ENCODE measurements at regions not wholly inside any gene's neighbourhood (a gene's known extent, or its start where the extent isn't known, plus 50 kb on each side); places are given as distances from the start of the nearest gene placed in this dataset.

- no peak for DNase-seq
Observed at GRCh38 chr7:52980129-52980528, 55.3 kb upstream of the POM121L12 start.

DNA sequence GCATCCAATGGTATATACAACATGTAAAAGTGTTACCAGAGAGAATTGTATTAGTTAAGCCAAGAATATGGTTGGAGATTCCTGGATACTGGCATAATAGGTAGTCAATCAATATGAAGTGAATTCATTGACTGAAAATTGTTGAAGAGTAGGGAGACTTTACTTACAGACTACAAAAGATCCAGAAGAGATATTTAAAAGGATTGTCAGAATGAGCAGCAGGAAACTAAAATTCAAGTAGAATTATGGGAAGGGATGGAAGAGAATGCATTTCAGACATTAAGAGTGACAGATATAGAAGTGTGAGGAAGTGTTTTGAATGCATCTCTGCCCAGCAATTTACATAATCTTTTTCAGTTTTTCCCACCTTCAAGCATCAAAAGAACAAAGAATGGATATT lies 62.3 kb upstream of the POM121L12 start:
- DNase-seq: no peak

DNA sequence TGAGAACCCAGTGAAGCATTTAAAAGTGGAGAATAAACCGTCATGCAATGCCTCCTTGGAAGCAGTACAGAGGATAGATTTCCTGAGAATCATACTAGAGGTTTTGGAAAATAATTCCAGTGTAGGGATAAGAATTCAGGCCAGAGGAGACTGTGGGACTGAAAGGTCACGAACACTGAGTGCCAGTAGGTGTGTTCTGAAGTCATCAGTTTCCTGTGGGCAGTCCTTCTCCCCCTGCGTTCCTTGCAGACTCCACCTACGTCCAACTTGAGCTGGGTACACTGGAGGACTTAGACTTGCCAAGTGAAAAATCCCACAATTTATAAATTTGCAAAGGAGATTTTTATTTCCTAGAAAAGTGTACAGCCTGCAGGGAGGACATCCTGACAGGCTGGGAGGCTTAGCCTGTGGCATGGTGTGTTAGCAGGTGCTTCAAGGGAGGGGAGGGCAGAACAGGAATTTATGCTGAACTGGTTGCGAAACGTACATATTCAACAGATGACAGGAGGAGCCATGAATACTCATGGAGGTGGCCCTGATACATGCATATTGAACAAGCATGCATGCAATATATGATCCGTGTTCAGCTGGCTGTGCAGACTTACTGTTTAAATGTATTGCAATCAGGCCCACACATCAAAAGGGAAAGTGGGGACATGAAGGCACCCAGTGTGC lies 72.9 kb upstream of the POM121L12 start:
- DNase-seq: no peak

DNA sequence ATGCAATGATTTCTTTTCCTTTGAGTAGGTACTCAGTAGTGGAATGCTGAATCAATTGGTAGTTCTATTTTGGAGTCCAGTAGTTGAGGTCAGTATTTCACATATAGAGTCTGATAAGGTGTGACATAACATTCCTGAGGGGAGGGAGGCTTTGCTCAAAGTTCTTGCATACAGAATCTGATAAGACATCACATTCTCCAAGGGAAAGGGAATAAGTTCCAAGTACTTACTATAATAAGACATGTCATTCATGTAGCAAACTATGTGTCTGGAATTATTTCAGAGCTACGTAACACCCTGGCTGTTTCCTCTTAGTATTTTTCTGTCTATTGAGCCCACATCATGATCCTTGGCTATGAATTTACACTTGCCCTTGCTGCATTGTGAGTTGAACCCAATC lies 74.3 kb upstream of the POM121L12 start:
- DNase-seq: no peak

DNA sequence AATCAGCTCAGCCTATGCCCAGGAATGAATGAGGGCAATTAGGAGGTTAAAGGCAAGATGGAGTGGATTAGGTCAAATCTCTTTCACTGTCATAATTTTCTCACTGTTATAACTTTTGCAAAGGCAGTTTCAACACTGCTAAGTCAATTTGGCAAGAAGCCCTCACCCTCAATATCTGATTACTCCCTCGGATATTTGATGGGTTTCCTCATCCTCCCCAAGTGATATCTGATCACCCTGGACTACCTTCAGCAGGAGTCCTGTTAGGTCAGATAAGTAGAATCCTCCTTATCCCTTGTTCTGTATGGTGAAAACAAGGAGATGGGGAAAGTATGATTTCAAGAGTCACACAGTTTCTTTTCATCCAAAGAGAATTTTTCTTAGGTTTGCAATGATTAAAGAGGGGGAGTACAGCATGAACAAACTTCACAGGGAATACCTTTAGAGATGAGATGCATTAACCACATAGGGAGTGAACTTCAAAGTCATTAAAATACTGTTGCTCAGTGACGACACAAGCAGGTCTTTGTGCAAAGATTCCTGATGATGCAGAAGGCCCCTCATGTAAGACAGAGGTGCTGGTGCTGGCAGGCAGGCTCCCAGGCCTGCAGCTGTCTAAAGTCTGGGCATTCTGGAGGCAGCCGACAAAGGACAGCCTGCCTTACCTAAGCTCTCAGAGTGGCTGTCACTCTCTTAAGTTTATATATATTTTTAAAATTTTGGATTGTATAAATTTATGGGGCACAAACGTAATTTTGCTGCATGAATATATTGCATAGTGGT lies 75.4 kb upstream of the POM121L12 start:
- no peak for DNase-seq

DNA sequence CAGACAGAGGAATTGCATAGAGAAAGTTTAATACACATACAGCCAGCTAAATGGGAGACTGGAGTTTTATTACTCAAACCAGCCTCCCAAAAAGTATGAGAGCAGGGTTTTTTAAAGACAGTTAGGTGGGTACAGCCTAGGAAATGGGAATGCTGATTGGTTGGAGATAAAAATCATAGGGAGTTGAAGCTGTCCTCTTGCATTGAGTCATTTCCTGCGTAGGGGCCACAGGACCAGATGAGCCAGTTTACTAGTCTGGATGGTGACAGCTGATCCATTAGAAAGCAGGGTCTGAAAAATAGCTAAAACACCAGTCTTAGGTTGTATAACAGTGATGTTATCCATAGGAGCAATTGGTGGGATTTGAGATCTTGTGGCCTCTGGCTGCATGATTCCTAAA lies 76.1 kb upstream of the POM121L12 start:
- no peak for DNase-seq

- DNase-seq: no peak
Observed at GRCh38 chr7:52958621-52959140, 76.8 kb upstream of the POM121L12 start.

- DNase-seq: no peak
Observed at GRCh38 chr7:52956379-52956915, 79.0 kb upstream of the POM121L12 start.

GRCh38 chr7:52955522-52955921 lies 79.9 kb upstream of the POM121L12 start:
- DNase-seq: no peak

DNA sequence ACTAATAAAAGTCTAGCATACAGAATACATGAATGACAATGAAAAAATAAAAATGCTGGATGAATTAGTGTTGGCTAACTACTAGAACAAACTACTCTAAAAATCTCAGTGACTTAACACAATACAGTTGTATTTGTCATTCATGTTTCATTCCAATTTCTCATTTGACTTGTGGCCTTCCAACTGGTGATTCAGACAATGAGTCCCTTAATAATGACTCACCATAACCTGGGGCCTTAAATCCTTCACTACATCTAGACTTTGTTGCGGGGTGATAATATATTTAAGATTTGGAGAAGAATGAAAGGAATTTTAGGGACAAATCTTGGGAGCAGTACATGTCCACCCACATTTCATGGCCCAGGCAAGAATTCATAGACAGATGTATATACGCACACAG lies 90.5 kb upstream of the POM121L12 start:
- no peak for DNase-seq

- no peak for DNase-seq
Observed at GRCh38 chr7:52940481-52940880, 95.0 kb upstream of the POM121L12 start.

DNA sequence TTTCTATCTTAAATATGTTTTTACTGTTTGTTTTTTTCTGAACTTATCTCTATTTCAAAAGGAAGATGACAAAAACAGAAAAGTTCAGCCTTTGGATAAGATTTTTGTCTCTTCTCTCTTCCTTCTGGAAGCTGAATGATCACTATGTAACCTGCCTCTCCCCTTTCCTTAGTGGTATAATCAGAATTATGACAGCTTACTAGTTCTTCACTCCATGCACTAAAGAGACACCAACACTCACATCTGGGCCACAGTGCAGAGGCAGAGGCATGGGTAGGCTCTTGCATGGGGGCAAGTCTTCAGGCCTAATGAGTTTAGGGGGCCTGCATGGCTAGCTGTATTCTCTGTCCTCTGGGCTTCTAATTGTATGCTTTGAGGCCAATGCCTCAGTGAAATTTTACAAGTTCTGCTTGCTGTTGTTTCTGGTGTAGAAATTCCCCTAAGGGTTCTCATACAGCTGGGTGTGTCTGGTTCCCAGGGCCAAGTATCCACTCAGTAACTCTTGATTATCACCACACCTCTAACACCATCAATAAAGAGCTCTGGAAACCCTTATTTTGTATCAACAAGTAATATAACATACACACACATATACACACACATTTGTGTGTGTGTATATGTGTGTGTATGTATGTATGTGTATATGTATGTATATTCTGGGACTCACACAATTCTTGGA lies 96.8 kb upstream of the POM121L12 start:
- DNase-seq: no peak

- DNase-seq: no peak
Observed at GRCh38 chr7:52936750-52937149, 98.7 kb upstream of the POM121L12 start.

DNA sequence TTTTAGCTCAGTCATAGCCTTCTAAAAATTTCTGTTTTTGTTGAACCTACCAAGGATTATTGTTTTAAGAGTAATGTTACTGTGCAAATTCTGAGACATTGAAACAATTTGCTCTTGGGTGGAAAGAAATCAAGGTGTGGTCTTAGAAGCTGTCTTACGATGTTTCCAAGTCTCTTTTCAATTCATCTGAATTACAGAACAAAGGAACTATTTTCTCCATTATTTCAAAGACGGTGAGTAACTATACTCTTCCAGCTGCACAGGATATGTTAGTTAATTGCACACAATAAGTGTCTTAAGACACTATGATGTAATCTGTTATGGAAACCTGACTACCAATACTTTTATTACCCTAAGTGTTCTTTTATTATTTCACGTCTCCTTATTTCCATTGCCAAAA lies 106.8 kb upstream of the POM121L12 start:
- no peak for DNase-seq

DNA sequence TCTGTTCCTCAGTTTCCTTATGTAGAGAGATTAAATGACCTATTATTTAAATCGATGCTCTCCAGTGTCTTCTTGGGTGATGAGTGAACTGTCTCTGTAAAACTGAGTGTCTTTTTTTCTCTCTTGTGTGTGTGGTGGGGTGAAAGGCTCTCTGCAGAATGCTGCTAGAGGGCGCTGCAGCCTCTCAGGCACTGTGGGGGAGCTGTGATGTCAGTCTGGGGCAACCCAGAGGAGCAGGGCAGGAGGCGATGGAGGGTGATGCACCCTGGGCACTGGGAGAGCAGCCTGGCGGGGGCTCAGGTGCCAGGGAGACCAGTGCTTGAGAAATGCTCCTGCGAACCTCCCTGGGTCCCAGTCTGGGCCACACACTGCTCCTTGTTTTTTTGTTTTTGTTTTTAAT lies 110.1 kb upstream of the POM121L12 start:
- no peak for DNase-seq

GRCh38 chr7:52920977-52921376 lies 114.5 kb upstream of the POM121L12 start:
- no peak for DNase-seq

GRCh38 chr7:52917982-52918578 lies 117.4 kb upstream of the POM121L12 start:
- no peak for DNase-seq

- DNase-seq: no peak
Observed at GRCh38 chr7:52911795-52912194, 123.6 kb upstream of the POM121L12 start.

DNA sequence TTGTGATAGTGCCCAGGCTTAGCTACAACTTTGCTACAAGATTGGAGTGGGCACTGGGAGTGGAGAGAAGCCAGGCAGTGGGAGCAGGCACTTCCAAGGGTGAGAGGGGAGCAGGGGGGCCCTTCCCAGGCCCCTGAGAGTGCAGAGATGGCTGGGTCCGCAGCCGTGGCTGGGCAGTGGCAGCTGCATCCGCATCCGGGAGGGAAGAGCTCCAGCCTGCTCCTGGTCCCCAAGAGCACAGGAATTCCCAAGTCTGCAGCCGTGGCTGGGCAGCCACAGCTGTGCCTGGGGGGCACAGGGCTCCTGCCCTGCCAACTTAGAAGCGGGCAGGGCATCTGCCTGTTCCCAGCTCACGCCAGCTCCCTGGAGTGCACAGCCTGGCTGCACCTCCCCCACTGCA lies 124.1 kb upstream of the POM121L12 start:
- no peak for DNase-seq

DNA sequence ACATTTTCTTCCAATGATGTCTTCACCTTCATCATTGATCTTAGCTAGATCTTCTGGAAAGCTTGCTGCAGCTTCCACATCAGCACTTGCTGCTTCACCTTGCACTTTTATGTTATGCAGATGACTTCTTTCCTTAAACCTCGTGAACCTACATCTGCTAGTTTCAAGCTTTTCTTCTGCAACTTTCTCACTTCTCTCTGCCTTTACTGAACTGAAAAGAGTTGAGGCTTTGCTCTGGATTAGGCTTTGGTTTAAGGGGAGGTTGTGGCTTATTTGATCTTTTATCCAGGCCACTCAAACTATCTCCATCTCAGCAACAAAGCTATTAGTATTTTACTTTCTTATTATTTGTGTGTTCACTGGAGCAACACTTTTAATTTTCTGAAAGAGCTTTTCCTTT lies 125.5 kb upstream of the POM121L12 start:
- DNase-seq: no peak

DNA sequence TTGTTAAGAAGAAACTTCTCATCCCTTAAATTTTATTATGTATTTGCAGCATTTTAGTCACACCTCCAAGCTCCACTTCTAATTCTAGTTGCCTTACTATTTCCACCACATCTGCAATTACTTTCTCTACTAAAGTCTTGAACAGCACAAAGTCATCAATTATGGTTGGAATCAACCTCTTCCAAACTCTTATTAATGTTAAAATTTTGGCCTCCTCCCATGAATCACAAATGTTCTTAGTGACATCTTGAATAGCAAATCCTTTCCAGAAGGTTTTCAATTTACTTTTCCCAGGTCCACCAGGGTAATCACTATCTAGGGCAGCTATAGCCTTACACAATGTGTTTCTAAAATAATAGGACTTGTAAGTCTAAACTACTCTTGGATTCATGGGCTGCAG lies 126.3 kb upstream of the POM121L12 start:
- no peak for DNase-seq

- no peak for DNase-seq
Observed at GRCh38 chr7:52897713-52898112, 137.7 kb upstream of the POM121L12 start.

DNA sequence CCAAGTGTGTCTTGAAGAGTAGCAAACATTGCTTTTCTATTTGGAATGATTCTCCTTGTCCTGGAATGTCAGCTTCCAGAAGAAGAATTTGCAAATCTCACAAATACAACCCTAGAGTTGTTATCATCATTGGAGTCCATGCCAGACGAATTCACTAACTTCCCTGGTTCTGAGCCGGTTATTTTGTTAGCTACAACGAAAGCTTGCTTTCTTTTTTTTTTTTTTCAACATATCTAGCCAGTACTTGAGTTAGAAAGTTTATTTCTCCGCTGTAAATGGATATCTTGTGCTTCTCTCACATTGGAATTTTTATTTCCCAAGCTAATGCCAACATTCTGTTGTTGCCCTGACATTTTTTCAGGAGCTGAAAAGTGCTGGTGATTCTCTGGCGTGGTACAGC lies 138.1 kb upstream of the POM121L12 start:
- no peak for DNase-seq

Data from effector CD4-positive, alpha-beta T cell (primary cell).